Endothelial cell of umbilical vein (primary cell): ENCODE measurements at regions not wholly inside any gene's neighbourhood (a gene's known extent, or its start where the extent isn't known, plus 50 kb on each side); places are given as distances from the start of the nearest gene placed in this dataset.

Experiments
- EZH2 ChIP-seq: IDR thresholded peaks from 2 replicates; pipeline ENCODE4 v1.6.1; 2012; ENCODE audit warnings: borderline replicate concordance, low read depth, mild to moderate bottlenecking, moderate library complexity, low read length, inconsistent platforms; ENCODE audit not compliant: severe bottlenecking
- FOS ChIP-seq: IDR thresholded peaks from 2 replicates; pipeline ENCODE4 v1.6.1; 2011; ENCODE audit warnings: mild to moderate bottlenecking, low read length, moderate library complexity, borderline replicate concordance; ENCODE audit not compliant: insufficient read depth
- GATA2 ChIP-seq: IDR thresholded peaks from 2 replicates; pipeline ENCODE4 v1.7.0; 2011; ENCODE audit warnings: low read depth, mild to moderate bottlenecking, moderate library complexity, mixed read lengths, low read length; ENCODE audit not compliant: insufficient read length, insufficient read depth
- JUN ChIP-seq: IDR thresholded peaks from 2 replicates; pipeline ENCODE4 v1.6.1; 2011; ENCODE audit warnings: borderline replicate concordance, low read depth; ENCODE audit not compliant: insufficient read length, insufficient read depth
- MYC ChIP-seq: IDR thresholded peaks from one replicate; pipeline ENCODE4 v1.6.1; 2011; ENCODE audit warnings: mild to moderate bottlenecking, low read depth, low read length
- POLR2A ChIP-seq: IDR thresholded peaks from 2 replicates; pipeline ENCODE4 v1.6.1; 2012; ENCODE audit warnings: low read depth, mild to moderate bottlenecking, control low read depth, low read length
- POLR2AphosphoS5 ChIP-seq: IDR thresholded peaks from 2 replicates; pipeline ENCODE4 v1.6.1; 2012; ENCODE audit warnings: low read depth, mild to moderate bottlenecking, control low read depth, low read length, moderate library complexity; ENCODE audit not compliant: insufficient read depth
- TF ChIP-seq, protein P1 (sequence below), 2 donors: IDR thresholded peaks; 1 replicate in 1 of 2; 2 replicates in 1 of 2; pipeline ENCODE4 v1.5.1; 2011; ENCODE audit warnings: low read length in 2 of 2, mild to moderate bottlenecking in 2 of 2, moderate library complexity in 2 of 2, control low read depth in 1 of 2, inconsistent platforms in 1 of 2, low read depth in 1 of 2; ENCODE audit not compliant: insufficient read depth in 1 of 2; ENCODE audit errors: extremely low read depth in 1 of 2
- TF ChIP-seq, protein P2 (sequence below): IDR thresholded peaks from 2 replicates; pipeline ENCODE4 v1.6.1; 2011; ENCODE audit not compliant: insufficient read depth, insufficient read length

DNA sequence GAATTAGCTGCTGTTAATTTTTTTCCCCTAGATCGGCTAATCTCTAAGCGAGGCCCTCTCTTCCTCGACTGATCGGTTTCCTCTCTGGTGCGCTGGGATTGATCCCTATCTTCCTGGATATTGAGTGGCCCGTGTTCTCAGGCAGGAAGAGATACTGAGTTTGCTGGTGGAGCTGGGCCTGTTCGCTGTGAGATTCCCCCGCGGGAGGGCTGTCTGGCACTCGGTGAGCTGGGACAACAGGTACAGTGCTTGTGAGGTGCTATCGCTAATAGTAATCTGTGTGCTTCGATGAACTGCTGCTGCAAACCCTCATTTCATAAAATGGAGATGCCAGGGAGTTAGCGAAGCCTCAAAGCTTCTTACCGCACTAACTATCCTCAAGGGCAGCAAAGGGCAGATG is 310.3 kb downstream of the NXPE2 start:
- TF ChIP-seq, protein P1, sequence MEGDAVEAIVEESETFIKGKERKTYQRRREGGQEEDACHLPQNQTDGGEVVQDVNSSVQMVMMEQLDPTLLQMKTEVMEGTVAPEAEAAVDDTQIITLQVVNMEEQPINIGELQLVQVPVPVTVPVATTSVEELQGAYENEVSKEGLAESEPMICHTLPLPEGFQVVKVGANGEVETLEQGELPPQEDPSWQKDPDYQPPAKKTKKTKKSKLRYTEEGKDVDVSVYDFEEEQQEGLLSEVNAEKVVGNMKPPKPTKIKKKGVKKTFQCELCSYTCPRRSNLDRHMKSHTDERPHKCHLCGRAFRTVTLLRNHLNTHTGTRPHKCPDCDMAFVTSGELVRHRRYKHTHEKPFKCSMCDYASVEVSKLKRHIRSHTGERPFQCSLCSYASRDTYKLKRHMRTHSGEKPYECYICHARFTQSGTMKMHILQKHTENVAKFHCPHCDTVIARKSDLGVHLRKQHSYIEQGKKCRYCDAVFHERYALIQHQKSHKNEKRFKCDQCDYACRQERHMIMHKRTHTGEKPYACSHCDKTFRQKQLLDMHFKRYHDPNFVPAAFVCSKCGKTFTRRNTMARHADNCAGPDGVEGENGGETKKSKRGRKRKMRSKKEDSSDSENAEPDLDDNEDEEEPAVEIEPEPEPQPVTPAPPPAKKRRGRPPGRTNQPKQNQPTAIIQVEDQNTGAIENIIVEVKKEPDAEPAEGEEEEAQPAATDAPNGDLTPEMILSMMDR (IDR thresholded peaks at IDR 0.05; ENCODE audit: extremely low read depth in 1 of 2, insufficient read depth in 1 of 2, low read depth in 1 of 2, low read length in 2 of 2): no peak
- TF ChIP-seq POLR2AphosphoS5 (no peak), FOS (no peak), POLR2A (no peak), JUN (no peak), EZH2 (no peak), GATA2 (no peak), MYC (no peak)
- TF ChIP-seq, protein P2, sequence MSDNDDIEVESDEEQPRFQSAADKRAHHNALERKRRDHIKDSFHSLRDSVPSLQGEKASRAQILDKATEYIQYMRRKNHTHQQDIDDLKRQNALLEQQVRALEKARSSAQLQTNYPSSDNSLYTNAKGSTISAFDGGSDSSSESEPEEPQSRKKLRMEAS: no peak
